Osteoblast (primary cell): ENCODE measurements at regions not wholly inside any gene's neighbourhood (a gene's known extent, or its start where the extent isn't known, plus 50 kb on each side); places are given as distances from the start of the nearest gene placed in this dataset.

ENCODE experiments used
- DNase-seq: peaks from one replicate; pipeline ENCODE4 v3.0.0; 2011; ENCODE audit warnings: low spot score, mixed read lengths; ENCODE audit not compliant: insufficient read length; ENCODE audit errors: missing footprints
- H2AFZ ChIP-seq: 2 replicates; pipeline ENCODE4 v1.6.0; 2011; ENCODE audit warnings: mild to moderate bottlenecking, low read length
- H3K27ac ChIP-seq: 2 replicates; pipeline ENCODE4 v1.5.1; 2011; ENCODE audit warnings: mild to moderate bottlenecking, low read depth, low read length, moderate library complexity
- H3K27me3 ChIP-seq: 2 replicates; pipeline ENCODE4 v1.6.0; 2012; ENCODE audit warnings: mild to moderate bottlenecking, control low read depth, inconsistent platforms, low read length, moderate library complexity; ENCODE audit not compliant: insufficient read depth
- H3K36me3 ChIP-seq: 2 replicates; pipeline ENCODE4 v1.5.1; 2011; ENCODE audit warnings: mild to moderate bottlenecking, low read length, control low read depth, moderate library complexity; ENCODE audit not compliant: insufficient read depth
- H3K4me1 ChIP-seq: 2 replicates; pipeline ENCODE4 v1.5.1; 2011; ENCODE audit warnings: mild to moderate bottlenecking, low read length, control low read depth, moderate library complexity; ENCODE audit not compliant: insufficient read depth
- H3K4me2 ChIP-seq: 2 replicates; pipeline ENCODE4 v1.6.0; 2011; ENCODE audit warnings: mild to moderate bottlenecking, low read length; ENCODE audit not compliant: insufficient read depth
- H3K4me3 ChIP-seq: fragments of 200-600 bp; sonication (generic); 3 replicates; pipeline ENCODE4 v1.5.1; 2012; ENCODE audit warnings: mild to moderate bottlenecking, low read length, inconsistent platforms; ENCODE audit not compliant: insufficient read depth
- H3K79me2 ChIP-seq: 2 replicates; pipeline ENCODE4 v1.6.0; 2012; ENCODE audit warnings: mild to moderate bottlenecking, low read length, control low read depth, inconsistent platforms; ENCODE audit not compliant: insufficient read depth
- H3K9me3 ChIP-seq: 2 replicates; pipeline ENCODE4 v1.5.1; 2011; ENCODE audit warnings: low read depth, low read length, control low read depth
- H4K20me1 ChIP-seq: 2 replicates; pipeline ENCODE4 v1.6.0; 2012; ENCODE audit warnings: mild to moderate bottlenecking, low read length, control low read depth; ENCODE audit not compliant: insufficient read depth
- CTCF ChIP-seq: IDR thresholded peaks from 2 replicates; pipeline ENCODE4 v1.5.1; 2011; ENCODE audit warnings: mild to moderate bottlenecking, low read depth, low read length, moderate library complexity; ENCODE audit errors: extremely low read depth

GRCh38 chr4:34854451-34854850 lies 1389.9 kb downstream of the ARAP2 start:
- H3K79me2 ChIP-seq = no peaks in the 10 kb centered on the region
- peaks cover 5% of the 10 kb centered on the region for H3K9me3 ChIP-seq
- H2AFZ ChIP-seq = no peak overlapping the region
- H3K4me3 ChIP-seq = no peak overlapping the region
- H3K27ac ChIP-seq = no peak overlapping the region
- no peaks in the 10 kb centered on the region for H3K27me3 ChIP-seq
- no peak overlapping the region for H3K4me2 ChIP-seq
- H3K4me1 ChIP-seq = no peaks in the 10 kb centered on the region
- no peak for TF ChIP-seq CTCF
- H4K20me1 ChIP-seq = no peaks in the 10 kb centered on the region
- H3K36me3 ChIP-seq = no peaks in the 10 kb centered on the region
- DNase-seq = no peak

GRCh38 chr4:34861666-34862065 lies 1382.6 kb downstream of the ARAP2 start:
- Histone ChIP-seq H3K4me3 (no peak overlapping the region), H4K20me1 (no peaks in the 10 kb centered on the region), H3K27me3 (no peaks in the 10 kb centered on the region), H3K9me3 (no peaks in the 10 kb centered on the region), H2AFZ (no peak overlapping the region), H3K27ac (no peak overlapping the region), H3K4me1 (no peaks in the 10 kb centered on the region), H3K36me3 (no peaks in the 10 kb centered on the region), H3K4me2 (no peak overlapping the region), H3K79me2 (no peaks in the 10 kb centered on the region)
- TF ChIP-seq CTCF = no peak
- DNase-seq = no peak

- DNase-seq = no peak
- Histone ChIP-seq H3K27me3 (no peaks in the 10 kb centered on the region), H3K4me3 (no peak overlapping the region), H3K79me2 (no peaks in the 10 kb centered on the region), H3K9me3 (peaks cover 2% of the 10 kb centered on the region), H3K4me1 (no peaks in the 10 kb centered on the region), H3K4me2 (no peak overlapping the region), H4K20me1 (no peaks in the 10 kb centered on the region), H3K36me3 (no peaks in the 10 kb centered on the region), H2AFZ (no peak overlapping the region), H3K27ac (no peak overlapping the region)
- no peak for TF ChIP-seq CTCF
These were observed 1365.4 kb downstream of the ARAP2 start for GRCh38 chr4:34878961-34879360.

- no peaks in the 10 kb centered on the region for H3K36me3 ChIP-seq
- H3K27me3 ChIP-seq = no peaks in the 10 kb centered on the region
- H3K9me3 ChIP-seq = peaks cover 2% of the 10 kb centered on the region
- H3K79me2 ChIP-seq = no peaks in the 10 kb centered on the region
- no peak overlapping the region for H3K4me3 ChIP-seq
- H2AFZ ChIP-seq = no peak overlapping the region
- H3K4me2 ChIP-seq = no peak overlapping the region
- H3K27ac ChIP-seq = no peak overlapping the region
- H3K4me1 ChIP-seq = no peaks in the 10 kb centered on the region
- H4K20me1 ChIP-seq = no peaks in the 10 kb centered on the region
- no peak for TF ChIP-seq CTCF
- no peak for DNase-seq
These were observed 1364.1 kb downstream of the ARAP2 start for GRCh38 chr4:34880246-34880645.
